GM12878 (cell line): ENCODE measurements at regions not wholly inside any gene's neighbourhood (a gene's known extent, or its start where the extent isn't known, plus 50 kb on each side); places are given as distances from the start of the nearest gene placed in this dataset.

Experiments used
- ATAC-seq: fragments of 200-7000 bp; cut with Tn5 transposase; 3 replicates; pipeline ENCODE4 v1.9.1; 2020; ENCODE audit warnings: mild to moderate bottlenecking, moderate library complexity
- BruUV-seq: library from RNA; stranded (reverse); fragments of 400-500 nt; replicated peaks from 2 replicates; lab custom pipeline; 2021; lab: Mats Ljungman, UMichigan
- CTCF ChIA-PET: fragments of 300-600 bp; sonication (Branson Sonifier 250); formaldehyde crosslinking; extraction: SDS; loops from one replicate; lab custom pipeline; 2021; ENCODE audit warnings: inconsistent platforms; lab: Yijun Ruan, JAX
- POLR2A ChIA-PET: fragments of 350-600 bp; formaldehyde crosslinking; extraction: SDS; loops from one replicate; lab custom pipeline; 2021; ENCODE audit warnings: inconsistent platforms; lab: Charles Lee
- RAD21 ChIA-PET: fragments of 300-600 bp; sonication (Branson Sonifier 250); formaldehyde crosslinking; loops from one replicate; lab custom pipeline; 2023; ENCODE audit warnings: antibody characterized with exemption; ENCODE audit not compliant: unreplicated experiment; lab: Charles Lee
- SMC1A ChIA-PET: fragments of 300-600 bp; sonication (Branson Sonifier 250); formaldehyde crosslinking; loops from one replicate; lab custom pipeline; 2023; ENCODE audit not compliant: unreplicated experiment, uncharacterized antibody; lab: Charles Lee
- DNase-seq: peaks from one replicate; pipeline ENCODE4 v3.0.0-alpha.2; 2011; ENCODE audit warnings: low read depth, low spot score
- FAIRE-seq: peaks from 3 replicates; lab custom pipeline; 2011; peaks lifted over from hg19 to GRCh38; lab: Jason Lieb, UNC
- H2AFZ ChIP-seq: 2 replicates; pipeline ENCODE4 v1.6.0; 2011; ENCODE audit warnings: low read depth, low read length, control low read depth; ENCODE audit not compliant: control insufficient read depth
- H3K27ac ChIP-seq: 2 replicates; pipeline ENCODE4 v1.5.1; 2011; ENCODE audit warnings: control low read depth; ENCODE audit not compliant: control insufficient read depth, insufficient read depth
- H3K27me3 ChIP-seq, 2 experiments: replicated peaks in 1 of 2; 2 replicates each; pipeline versions ENCODE4 v1.6.0 to v1.6.1; 2011; ENCODE audit warnings: low read length in 1 of 2; ENCODE audit not compliant: control insufficient read depth in 2 of 2, insufficient read depth in 2 of 2
- H3K36me3 ChIP-seq, 2 experiments: 2 replicates each; pipeline ENCODE4 v1.5.1; 2011; ENCODE audit warnings: low read length in 1 of 2; ENCODE audit not compliant: control insufficient read depth in 2 of 2, insufficient read depth in 2 of 2
- H3K4me1 ChIP-seq: 2 replicates; pipeline ENCODE4 v1.6.1; 2011; ENCODE audit warnings: mild to moderate bottlenecking, low read length, moderate library complexity, mixed read lengths; ENCODE audit not compliant: control insufficient read depth, insufficient read depth
- H3K4me2 ChIP-seq: 2 replicates; pipeline ENCODE4 v1.6.0; 2011; ENCODE audit warnings: control low read depth; ENCODE audit not compliant: control insufficient read depth, insufficient read depth
- H3K4me3 ChIP-seq: fragments of 200-600 bp; sonication (generic); 2 replicates; pipeline ENCODE4 v1.5.1; 2016
- H3K79me2 ChIP-seq: 2 replicates; pipeline ENCODE4 v1.6.0; 2011; ENCODE audit warnings: low read length; ENCODE audit not compliant: control insufficient read depth, insufficient read depth
- H3K9ac ChIP-seq: 2 replicates; pipeline ENCODE4 v1.8.0; 2011; ENCODE audit warnings: low read length, control low read depth, mixed read lengths; ENCODE audit not compliant: control insufficient read depth, insufficient read depth
- H3K9me3 ChIP-seq: replicated peaks from 3 replicates; pipeline ENCODE4 v1.5.1; 2011; ENCODE audit warnings: mild to moderate bottlenecking, low read length; ENCODE audit not compliant: control insufficient read depth, insufficient read depth
- H4K20me1 ChIP-seq: 2 replicates; pipeline ENCODE4 v1.6.0; 2011; ENCODE audit not compliant: control insufficient read depth, insufficient read depth
- BACH1 ChIP-seq: fragments of 450-650 bp; IDR thresholded peaks from 2 replicates; pipeline ENCODE4 v1.6.1; 2017; ENCODE audit warnings: mild to moderate bottlenecking, borderline replicate concordance
- CEBPB ChIP-seq, 2 experiments: fragments of 150-350 bp in 1 of 2; IDR thresholded peaks; 2 replicates each; pipeline ENCODE4 v1.6.1; 2012 to 2014; ENCODE audit warnings: low read depth in 2 of 2, low read length in 2 of 2, borderline replicate concordance in 1 of 2, inconsistent platforms in 1 of 2
- CHD4 ChIP-seq: fragments of 200-600 bp; sonication (generic); IDR thresholded peaks from 2 replicates; pipeline ENCODE4 v1.6.1; 2016; ENCODE audit warnings: mild to moderate bottlenecking
- CREB1 ChIP-seq: IDR thresholded peaks from 2 replicates; pipeline ENCODE4 v1.6.1; 2012; ENCODE audit warnings: low read depth, mild to moderate bottlenecking, inconsistent platforms
- CREM ChIP-seq: IDR thresholded peaks from 2 replicates; pipeline ENCODE4 v1.6.1; 2014; ENCODE audit warnings: antibody characterized with exemption, low read depth
- DPF2 ChIP-seq: fragments of 450-650 bp; IDR thresholded peaks from 2 replicates; pipeline ENCODE4 v1.6.1; 2017; ENCODE audit warnings: mild to moderate bottlenecking
- EZH2 ChIP-seq: IDR thresholded peaks from 2 replicates; pipeline ENCODE4 v1.6.1; 2012; ENCODE audit warnings: low read depth, mild to moderate bottlenecking, control low read depth, inconsistent platforms, low read length, borderline replicate concordance; ENCODE audit not compliant: control insufficient read depth
- FOXM1 ChIP-seq: IDR thresholded peaks from 2 replicates; pipeline ENCODE4 v1.6.1; 2012; ENCODE audit warnings: low read depth, mild to moderate bottlenecking, inconsistent platforms, low read length, moderate library complexity
- IKZF2 ChIP-seq, 2 experiments: fragments of 450-650 bp; IDR thresholded peaks; 2 replicates each; pipeline ENCODE4 v1.6.1; 2017; ENCODE audit warnings: mild to moderate bottlenecking in 2 of 2, moderate library complexity in 2 of 2
- NFIC ChIP-seq: IDR thresholded peaks from 2 replicates; pipeline ENCODE4 v1.6.1; 2012; ENCODE audit warnings: low read depth, mild to moderate bottlenecking, inconsistent platforms, low read length, moderate library complexity
- NR2F1 ChIP-seq: fragments of 450-650 bp; conservative IDR thresholded peaks from 2 replicates; pipeline ENCODE4 v1.6.1; 2017; ENCODE audit warnings: mild to moderate bottlenecking
- PML ChIP-seq: IDR thresholded peaks from 2 replicates; pipeline ENCODE4 v1.6.1; 2012; ENCODE audit warnings: low read length, inconsistent platforms
- RB1 ChIP-seq: fragments of 450-650 bp; formaldehyde crosslinking; IDR thresholded peaks from 2 replicates; pipeline ENCODE4 v1.6.1; 2017; ENCODE audit warnings: mild to moderate bottlenecking, borderline replicate concordance
- RBBP5 ChIP-seq: fragments of 200-600 bp; sonication (generic); conservative IDR thresholded peaks from 2 replicates; pipeline ENCODE4 v1.6.1; 2016
- RCOR1 ChIP-seq: conservative IDR thresholded peaks from 2 replicates; pipeline ENCODE4 v1.6.1; 2012; ENCODE audit warnings: low read depth, low read length, improper control_type of control experiment
- RUNX3 ChIP-seq: IDR thresholded peaks from 2 replicates; pipeline ENCODE4 v1.6.1; 2012; ENCODE audit warnings: low read length, inconsistent platforms
- SUZ12 ChIP-seq: fragments of 200-600 bp; sonication (generic); IDR thresholded peaks from one replicate; pipeline ENCODE4 v1.6.1; 2018; ENCODE audit warnings: antibody characterized with exemption, mild to moderate bottlenecking; ENCODE audit not compliant: unreplicated experiment
- TARDBP ChIP-seq: IDR thresholded peaks from 2 replicates; pipeline ENCODE4 v1.6.1; 2016; ENCODE audit warnings: borderline replicate concordance
- TCF7 ChIP-seq: IDR thresholded peaks from 2 replicates; pipeline ENCODE4 v1.6.1; 2014; ENCODE audit warnings: antibody characterized with exemption, borderline replicate concordance
- WGBS: methylation state at CpG from one replicate; pipeline ENCODE4 v1.1.6; 2016; ENCODE audit warnings: low lambda C conversion rate; ENCODE audit not compliant: insufficient replicate concordance, insufficient coverage; ENCODE audit errors: missing lambda C conversion rate; 5-methylcytosine and 5-hydroxymethylcytosine counted together
- in situ Hi-C: fragments of 300-500 bp; cut with MboI; formaldehyde crosslinking; loops from 9 replicates; pipeline ENCODE4 v1.14.3; 2018; ENCODE audit warnings: mixed read lengths
- intact Hi-C: fragments of 100-400 bp; cut with micrococcal nuclease; formaldehyde crosslinking; loops from one replicate; pipeline ENCODE4 v1.14.2; 2022; ENCODE audit not compliant: unreplicated experiment
- TF ChIP-seq, protein P1 (sequence below): fragments of 150-350 bp; IDR thresholded peaks from 2 replicates; pipeline ENCODE4 v1.6.1; 2014; ENCODE audit warnings: mild to moderate bottlenecking, low read depth, low read length
- TF ChIP-seq, protein P2 (sequence below): IDR thresholded peaks from 2 replicates; pipeline ENCODE4 v1.6.1; 2011; ENCODE audit warnings: borderline replicate concordance, low read depth, mild to moderate bottlenecking, moderate library complexity, low read length; ENCODE audit not compliant: insufficient read depth, poor library complexity, severe bottlenecking
- TF ChIP-seq, protein P3 (sequence below): IDR thresholded peaks from 2 replicates; pipeline ENCODE4 v1.6.1; 2012; ENCODE audit warnings: low read length, inconsistent platforms

DNA sequence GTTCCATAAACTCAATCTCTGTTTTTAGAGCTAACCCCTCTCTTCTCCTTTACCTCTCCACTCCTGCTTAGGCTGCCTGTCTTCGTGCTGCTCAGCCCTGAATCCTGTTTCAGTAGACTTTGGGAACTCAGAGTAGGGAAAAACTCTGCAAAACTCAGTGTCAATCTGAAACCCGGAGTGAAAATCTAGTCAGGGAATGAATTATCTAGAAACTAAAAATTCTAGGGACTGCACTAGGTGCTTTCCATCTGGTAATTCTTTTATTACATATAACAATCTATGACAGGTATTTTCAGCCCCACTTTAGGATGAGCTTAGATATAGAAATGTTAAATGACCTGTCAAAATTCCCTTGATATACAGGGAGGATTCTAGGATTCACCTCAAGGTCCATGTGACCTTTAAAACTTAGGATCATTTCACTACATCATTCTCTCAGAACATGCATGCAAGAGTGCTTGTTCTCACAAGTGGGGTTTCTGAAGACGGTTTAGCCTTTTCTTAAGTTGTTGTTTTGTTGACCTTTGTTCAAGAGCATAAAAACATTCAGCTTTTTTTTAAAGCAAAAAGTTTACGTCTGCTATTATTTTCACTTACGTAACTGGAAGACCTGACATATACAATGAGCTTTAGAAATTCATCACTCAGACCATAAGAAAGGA lies 108.2 kb upstream of the MBNL1 start:
- ChIA-PET CTCF (interaction anchor here (0.6 to 2.2 kb wide), 10 partner anchors 12 to 530 kb away, joined by 3 to 10 read pairs (median 4); no protein-coding TSS in a partner anchor), RAD21 (interaction anchor here (0.8 to 1.5 kb wide), 4 partner anchors 12 to 282 kb away, joined by 3 to 4 read pairs (median 4); no protein-coding TSS in a partner anchor), POLR2A (interaction anchor here (0.6 kb wide), 1 partner anchor 45 kb away, joined by 5 read pairs; no protein-coding TSS in a partner anchor), SMC1A (interaction anchor here (1.0 to 2.0 kb wide), 4 partner anchors 8 to 34 kb away, joined by 3 to 5 read pairs (median 5); no protein-coding TSS in a partner anchor)
- Histone ChIP-seq H3K36me3 (no peaks in the 10 kb centered on the region), H3K9ac (no peak overlapping the region), H3K9me3 (no peaks in the 10 kb centered on the region), H3K4me2 (peak overlapping the region; percentile 7), H3K27ac (no peak overlapping the region), H3K4me1 (peaks cover 3% of the 10 kb centered on the region; the same call in 1 of the 2 replicates), H3K27me3 (no peaks in the 10 kb centered on the region), H2AFZ (peak overlapping the region; percentile 56), H3K79me2 (no peaks in the 10 kb centered on the region), H3K4me3 (no peak overlapping the region), H4K20me1 (no peaks in the 10 kb centered on the region)
- in situ Hi-C loops (no loop called here), intact Hi-C loops (no loop called here)
- ATAC-seq (peak; percentile 64), FAIRE-seq (no peak), DNase-seq (peak; percentile 3)
- 5% methylated on average over 5 of the region's 5 CpGs for WGBS
- BruUV-seq, result no TSS peak
- peak; percentile 42; the same call in 1 of the 2 replicates for TF ChIP-seq RUNX3
- TF ChIP-seq RB1, result no peak
- TF ChIP-seq TCF7, result 0 out of 2 replicates have a peak, but pooled peaks have one; percentile 7
- TF ChIP-seq BACH1, result no peak
- no peak for TF ChIP-seq CEBPB (IDR thresholded peaks at IDR 0.05; ENCODE audit: borderline replicate concordance in 1 of 2, low read depth in 2 of 2, low read length in 2 of 2)
- TF ChIP-seq, protein P1, sequence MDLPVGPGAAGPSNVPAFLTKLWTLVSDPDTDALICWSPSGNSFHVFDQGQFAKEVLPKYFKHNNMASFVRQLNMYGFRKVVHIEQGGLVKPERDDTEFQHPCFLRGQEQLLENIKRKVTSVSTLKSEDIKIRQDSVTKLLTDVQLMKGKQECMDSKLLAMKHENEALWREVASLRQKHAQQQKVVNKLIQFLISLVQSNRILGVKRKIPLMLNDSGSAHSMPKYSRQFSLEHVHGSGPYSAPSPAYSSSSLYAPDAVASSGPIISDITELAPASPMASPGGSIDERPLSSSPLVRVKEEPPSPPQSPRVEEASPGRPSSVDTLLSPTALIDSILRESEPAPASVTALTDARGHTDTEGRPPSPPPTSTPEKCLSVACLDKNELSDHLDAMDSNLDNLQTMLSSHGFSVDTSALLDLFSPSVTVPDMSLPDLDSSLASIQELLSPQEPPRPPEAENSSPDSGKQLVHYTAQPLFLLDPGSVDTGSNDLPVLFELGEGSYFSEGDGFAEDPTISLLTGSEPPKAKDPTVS, result no peak
- TF ChIP-seq, protein P2, sequence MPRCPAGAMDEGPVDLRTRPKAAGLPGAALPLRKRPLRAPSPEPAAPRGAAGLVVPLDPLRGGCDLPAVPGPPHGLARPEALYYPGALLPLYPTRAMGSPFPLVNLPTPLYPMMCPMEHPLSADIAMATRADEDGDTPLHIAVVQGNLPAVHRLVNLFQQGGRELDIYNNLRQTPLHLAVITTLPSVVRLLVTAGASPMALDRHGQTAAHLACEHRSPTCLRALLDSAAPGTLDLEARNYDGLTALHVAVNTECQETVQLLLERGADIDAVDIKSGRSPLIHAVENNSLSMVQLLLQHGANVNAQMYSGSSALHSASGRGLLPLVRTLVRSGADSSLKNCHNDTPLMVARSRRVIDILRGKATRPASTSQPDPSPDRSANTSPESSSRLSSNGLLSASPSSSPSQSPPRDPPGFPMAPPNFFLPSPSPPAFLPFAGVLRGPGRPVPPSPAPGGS, result peak; percentile 56
- TF ChIP-seq CHD4, result no peak
- TF ChIP-seq, protein P3, sequence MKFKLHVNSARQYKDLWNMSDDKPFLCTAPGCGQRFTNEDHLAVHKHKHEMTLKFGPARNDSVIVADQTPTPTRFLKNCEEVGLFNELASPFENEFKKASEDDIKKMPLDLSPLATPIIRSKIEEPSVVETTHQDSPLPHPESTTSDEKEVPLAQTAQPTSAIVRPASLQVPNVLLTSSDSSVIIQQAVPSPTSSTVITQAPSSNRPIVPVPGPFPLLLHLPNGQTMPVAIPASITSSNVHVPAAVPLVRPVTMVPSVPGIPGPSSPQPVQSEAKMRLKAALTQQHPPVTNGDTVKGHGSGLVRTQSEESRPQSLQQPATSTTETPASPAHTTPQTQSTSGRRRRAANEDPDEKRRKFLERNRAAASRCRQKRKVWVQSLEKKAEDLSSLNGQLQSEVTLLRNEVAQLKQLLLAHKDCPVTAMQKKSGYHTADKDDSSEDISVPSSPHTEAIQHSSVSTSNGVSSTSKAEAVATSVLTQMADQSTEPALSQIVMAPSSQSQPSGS, result peak; percentile 62; the same call in 1 of the 2 replicates
- no peak for TF ChIP-seq RBBP5
- TF ChIP-seq TARDBP, result no peak
- 0 out of 2 replicates have a peak, but pooled peaks have one; percentile 16 for TF ChIP-seq DPF2
- 0 out of 2 replicates have a peak, but pooled peaks have one; percentile 15 for TF ChIP-seq NR2F1
- TF ChIP-seq CREB1, result peak; percentile 19; the same call in 1 of the 2 replicates
- TF ChIP-seq RCOR1, result no peak
- TF ChIP-seq PML, result no peak
- TF ChIP-seq NFIC, result peak; percentile 93
- no peak for TF ChIP-seq EZH2
- TF ChIP-seq IKZF2 (IDR thresholded peaks at IDR 0.05), result peak; percentile 33 to 39; a peak in 2 of 4 replicates
- TF ChIP-seq CREM, result peak; percentile 18; the same call in 1 of the 2 replicates
- no peak for TF ChIP-seq SUZ12
- peak; percentile 82; the same call in 1 of the 2 replicates for TF ChIP-seq FOXM1
